HCT116 (cell line): ENCODE measurements at regions not wholly inside any gene's neighbourhood (a gene's known extent, or its start where the extent isn't known, plus 50 kb on each side); places are given as distances from the start of the nearest gene placed in this dataset.

Experiments
- CEBPB ChIP-seq: IDR thresholded peaks from 2 replicates; pipeline ENCODE4 v1.6.1; 2012; ENCODE audit warnings: low read depth
- EZH2phosphoT487 ChIP-seq: fragments of 200-600 bp; IDR thresholded peaks from 2 replicates; pipeline ENCODE4 v1.6.1; 2018; ENCODE audit warnings: antibody characterized with exemption, borderline replicate concordance
- SIN3A ChIP-seq: IDR thresholded peaks from 2 replicates; pipeline ENCODE4 v1.6.1; 2012; ENCODE audit warnings: low read depth
- TF ChIP-seq, protein P1 (sequence below), 3 experiments: fragments of 200-600 bp in 1 of 3; sonication (generic) in 1 of 3; IDR thresholded peaks in 2 of 3; conservative IDR thresholded peaks in 1 of 3; 2 replicates each; pipeline ENCODE4 v1.5.1; 2012 to 2017; ENCODE audit warnings: low read depth in 2 of 3, low read length in 2 of 3, antibody characterized with exemption in 1 of 3, borderline replicate concordance in 1 of 3, control low read depth in 1 of 3, mild to moderate bottlenecking in 1 of 3, mixed read lengths in 1 of 3, mixed run types in 1 of 3, moderate library complexity in 1 of 3; ENCODE audit not compliant: insufficient read depth in 1 of 3

DNA sequence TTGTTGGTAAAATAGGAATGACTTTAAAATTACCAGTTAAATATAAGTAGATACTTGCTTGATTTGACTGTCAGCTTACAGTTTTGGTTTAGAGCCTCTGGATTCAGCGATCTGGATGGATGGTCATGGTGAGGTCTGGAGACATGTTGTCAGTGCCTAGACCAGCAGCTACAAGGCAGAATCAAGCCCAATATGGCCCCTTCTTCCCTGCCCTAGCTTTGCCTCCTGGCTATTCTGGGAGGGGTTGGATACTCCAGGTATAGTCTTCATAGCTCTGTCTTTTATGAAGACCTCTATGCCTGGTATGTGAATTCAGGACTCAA lies 166.5 kb upstream of the VIPR2 start:
- TF ChIP-seq SIN3A: no peak
- no peak for TF ChIP-seq CEBPB
- no peak for TF ChIP-seq EZH2phosphoT487
- TF ChIP-seq, protein P1, sequence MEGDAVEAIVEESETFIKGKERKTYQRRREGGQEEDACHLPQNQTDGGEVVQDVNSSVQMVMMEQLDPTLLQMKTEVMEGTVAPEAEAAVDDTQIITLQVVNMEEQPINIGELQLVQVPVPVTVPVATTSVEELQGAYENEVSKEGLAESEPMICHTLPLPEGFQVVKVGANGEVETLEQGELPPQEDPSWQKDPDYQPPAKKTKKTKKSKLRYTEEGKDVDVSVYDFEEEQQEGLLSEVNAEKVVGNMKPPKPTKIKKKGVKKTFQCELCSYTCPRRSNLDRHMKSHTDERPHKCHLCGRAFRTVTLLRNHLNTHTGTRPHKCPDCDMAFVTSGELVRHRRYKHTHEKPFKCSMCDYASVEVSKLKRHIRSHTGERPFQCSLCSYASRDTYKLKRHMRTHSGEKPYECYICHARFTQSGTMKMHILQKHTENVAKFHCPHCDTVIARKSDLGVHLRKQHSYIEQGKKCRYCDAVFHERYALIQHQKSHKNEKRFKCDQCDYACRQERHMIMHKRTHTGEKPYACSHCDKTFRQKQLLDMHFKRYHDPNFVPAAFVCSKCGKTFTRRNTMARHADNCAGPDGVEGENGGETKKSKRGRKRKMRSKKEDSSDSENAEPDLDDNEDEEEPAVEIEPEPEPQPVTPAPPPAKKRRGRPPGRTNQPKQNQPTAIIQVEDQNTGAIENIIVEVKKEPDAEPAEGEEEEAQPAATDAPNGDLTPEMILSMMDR (IDR thresholded peaks at IDR 0.05 in 2 of 3, conservative IDR thresholded peaks at IDR 0.05 in 1 of 3; ENCODE audit: borderline replicate concordance in 1 of 3, insufficient read depth in 1 of 3, low read depth in 2 of 3, low read length in 2 of 3): no peak
